Liver (tissue), 8 donors: ENCODE measurements at regions not wholly inside any gene's neighbourhood (a gene's known extent, or its start where the extent isn't known, plus 50 kb on each side); places are given as distances from the start of the nearest gene placed in this dataset.
"Not testable (repeated sequence)": the region's sequence is repeated elsewhere in the genome, so short reads cannot be mapped to it uniquely, and the experiment has no call there.

Source experiments
- DNase-seq: peaks from one replicate; pipeline ENCODE4 v3.0.0-alpha.2; 2017; ENCODE audit warnings: low spot score
- H3K27ac ChIP-seq, 2 donors: one replicate each; pipeline ENCODE4 v1.7.0; 2013; ENCODE audit warnings: inconsistent platforms in 2 of 2, low read length in 2 of 2, control low read depth in 1 of 2, low read depth in 1 of 2, mild to moderate bottlenecking in 1 of 2
- H3K27me3 ChIP-seq, 4 donors: one replicate each; pipeline versions ENCODE4 v1.6.1 to v1.7.0; 2013; ENCODE audit warnings: low read length in 3 of 4, inconsistent platforms in 1 of 4, mild to moderate bottlenecking in 1 of 4, moderate library complexity in 1 of 4; ENCODE audit not compliant: control insufficient read depth in 4 of 4, insufficient read depth in 4 of 4
- H3K36me3 ChIP-seq, 4 donors: one replicate each; pipeline versions ENCODE4 v1.6.1 to v1.7.0; 2013; ENCODE audit warnings: low read length in 3 of 4, mild to moderate bottlenecking in 3 of 4, low read depth in 1 of 4, moderate library complexity in 1 of 4; ENCODE audit not compliant: control insufficient read depth in 4 of 4, insufficient read depth in 3 of 4
- H3K4me1 ChIP-seq, 4 donors: one replicate each; pipeline versions ENCODE4 v1.6.1 to v1.7.0; 2013; ENCODE audit warnings: low read length in 3 of 4, mild to moderate bottlenecking in 3 of 4, moderate library complexity in 1 of 4; ENCODE audit not compliant: control insufficient read depth in 4 of 4, insufficient read depth in 4 of 4
- H3K4me3 ChIP-seq, 3 donors: one replicate each; pipeline versions ENCODE4 v1.6.1 to v1.7.0; 2013; ENCODE audit warnings: low read length in 3 of 3, control low read depth in 1 of 3, low read depth in 1 of 3, mild to moderate bottlenecking in 1 of 3
- H3K9ac ChIP-seq, 2 donors: one replicate each; pipeline ENCODE4 v1.7.0; 2013; ENCODE audit warnings: low read length in 2 of 2, mild to moderate bottlenecking in 2 of 2, moderate library complexity in 2 of 2, control low read depth in 1 of 2, low read depth in 1 of 2
- H3K9me3 ChIP-seq, 4 donors: one replicate each; pipeline versions ENCODE4 v1.6.1 to v1.7.0; 2013; ENCODE audit warnings: low read length in 3 of 4; ENCODE audit not compliant: control insufficient read depth in 4 of 4
- EGR1 ChIP-seq, 2 donors: IDR thresholded peaks; 2 replicates each; pipeline ENCODE4 v1.6.1; 2016 to 2018; ENCODE audit warnings: antibody characterized with exemption in 2 of 2, low read depth in 2 of 2
- FOXA1 ChIP-seq: IDR thresholded peaks from 2 replicates; pipeline ENCODE4 v1.6.1; 2016; ENCODE audit warnings: antibody characterized with exemption
- FOXA2 ChIP-seq: IDR thresholded peaks from 2 replicates; pipeline ENCODE4 v1.6.1; 2016; ENCODE audit warnings: antibody characterized with exemption
- GABPA ChIP-seq, 2 donors: IDR thresholded peaks in 1 of 2; conservative IDR thresholded peaks in 1 of 2; 2 replicates each; pipeline ENCODE4 v1.6.1; 2016; ENCODE audit warnings: antibody characterized with exemption in 2 of 2, mild to moderate bottlenecking in 1 of 2, moderate library complexity in 1 of 2
- HNF4G ChIP-seq: IDR thresholded peaks from 2 replicates; pipeline ENCODE4 v1.6.1; 2016; ENCODE audit warnings: antibody characterized with exemption
- NR2F2 ChIP-seq: IDR thresholded peaks from 2 replicates; pipeline ENCODE4 v1.6.1; 2016; ENCODE audit warnings: antibody characterized with exemption
- RAD21 ChIP-seq, 2 donors: IDR thresholded peaks; 2 replicates each; pipeline ENCODE4 v1.6.1; 2016; ENCODE audit warnings: antibody characterized with exemption in 2 of 2, mild to moderate bottlenecking in 2 of 2
- REST ChIP-seq: IDR thresholded peaks from 2 replicates; pipeline ENCODE4 v1.6.1; 2016; ENCODE audit warnings: antibody characterized with exemption, mild to moderate bottlenecking
- RXRA ChIP-seq, 2 donors: IDR thresholded peaks; 2 replicates each; pipeline ENCODE4 v1.6.1; 2017 to 2018; ENCODE audit warnings: antibody characterized with exemption in 2 of 2, mild to moderate bottlenecking in 1 of 2
- SP1 ChIP-seq: IDR thresholded peaks from 2 replicates; pipeline ENCODE4 v1.6.1; 2018; ENCODE audit warnings: antibody characterized with exemption, mild to moderate bottlenecking
- YY1 ChIP-seq: IDR thresholded peaks from 2 replicates; pipeline ENCODE4 v1.6.1; 2016; ENCODE audit warnings: antibody characterized with exemption, mild to moderate bottlenecking
- WGBS: extraction: QIAGEN DNeasy Blood & Tissue Kit; methylation state at CpG from one replicate; pipeline ENCODE4 v1.1.7; 2013; 5-methylcytosine and 5-hydroxymethylcytosine counted together
- TF ChIP-seq, protein P1 (sequence below): fragments of 150-350 bp; IDR thresholded peaks from 2 replicates; pipeline ENCODE4 v1.5.1; 2017; ENCODE audit warnings: improper control_type of control experiment, low read depth, low read length; ENCODE audit not compliant: missing input control
- TF ChIP-seq, protein P2 (sequence below): IDR thresholded peaks from 2 replicates; pipeline ENCODE4 v1.6.1; 2016; ENCODE audit warnings: antibody characterized with exemption
- TF ChIP-seq, protein P3 (sequence below): IDR thresholded peaks from 2 replicates; pipeline ENCODE4 v1.6.1; 2016; ENCODE audit warnings: antibody characterized with exemption
- donor health status: healthy.
- donor health status: healthy.
- donor health status: healthy.
- donor health status: healthy.
- donor health status: healthy.

- not testable (repeated sequence) for H3K27ac ChIP-seq, H3K9ac ChIP-seq, H3K36me3 ChIP-seq, H3K4me3 ChIP-seq, H3K9me3 ChIP-seq, H3K27me3 ChIP-seq, DNase-seq, H3K4me1 ChIP-seq
- 100% methylated on average over 1 of the region's 1 CpG for WGBS
Observed at GRCh38 chrY:7588176-7588575, 676.6 kb upstream of the AMELY start.

DNA sequence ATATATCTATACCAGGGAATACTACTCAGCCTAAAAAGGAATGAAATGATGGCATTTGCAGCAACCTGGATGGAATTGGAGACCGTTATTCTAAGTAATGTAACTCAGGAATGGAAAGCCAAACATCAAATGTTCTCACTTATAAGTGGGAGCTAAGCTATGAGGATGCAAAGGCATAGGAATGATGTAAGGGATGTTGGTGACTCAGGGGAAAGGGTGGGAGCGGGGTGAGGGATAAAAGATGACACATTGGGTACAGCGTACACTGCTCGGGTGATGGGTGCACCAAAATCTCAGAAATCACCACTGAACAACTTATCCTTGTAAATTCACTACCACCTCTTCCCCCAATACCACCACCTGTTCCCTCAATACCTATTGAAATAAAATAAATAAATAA is 651.0 kb upstream of the AMELY start:
- DNase-seq = no peak
- Histone ChIP-seq H3K27ac (no peak overlapping the region), H3K36me3 (no peaks in the 10 kb centered on the region), H3K27me3 (peaks cover 0 to 2% (median 0%) of the 10 kb centered on the region in 4 donors), H3K9ac (no peak overlapping the region), H3K4me3 (no peak overlapping the region), H3K9me3 (no peaks in the 10 kb centered on the region), H3K4me1 (no peaks in the 10 kb centered on the region)
- 93% methylated on average over 4 of the region's 4 CpGs for WGBS
- TF ChIP-seq FOXA1 (no peak), GABPA (IDR thresholded peaks at IDR 0.05 in 1 of 2, conservative IDR thresholded peaks at IDR 0.05 in 1 of 2) (no peak), FOXA2 (no peak), RXRA (IDR thresholded peaks at IDR 0.05) (no peak), SP1 (no peak), YY1 (no peak), HNF4G (no peak), EGR1 (IDR thresholded peaks at IDR 0.05; ENCODE audit: low read depth in 2 of 2) (no peak), NR2F2 (no peak), RAD21 (IDR thresholded peaks at IDR 0.05) (no peak), REST (no peak)
- TF ChIP-seq, protein P1, sequence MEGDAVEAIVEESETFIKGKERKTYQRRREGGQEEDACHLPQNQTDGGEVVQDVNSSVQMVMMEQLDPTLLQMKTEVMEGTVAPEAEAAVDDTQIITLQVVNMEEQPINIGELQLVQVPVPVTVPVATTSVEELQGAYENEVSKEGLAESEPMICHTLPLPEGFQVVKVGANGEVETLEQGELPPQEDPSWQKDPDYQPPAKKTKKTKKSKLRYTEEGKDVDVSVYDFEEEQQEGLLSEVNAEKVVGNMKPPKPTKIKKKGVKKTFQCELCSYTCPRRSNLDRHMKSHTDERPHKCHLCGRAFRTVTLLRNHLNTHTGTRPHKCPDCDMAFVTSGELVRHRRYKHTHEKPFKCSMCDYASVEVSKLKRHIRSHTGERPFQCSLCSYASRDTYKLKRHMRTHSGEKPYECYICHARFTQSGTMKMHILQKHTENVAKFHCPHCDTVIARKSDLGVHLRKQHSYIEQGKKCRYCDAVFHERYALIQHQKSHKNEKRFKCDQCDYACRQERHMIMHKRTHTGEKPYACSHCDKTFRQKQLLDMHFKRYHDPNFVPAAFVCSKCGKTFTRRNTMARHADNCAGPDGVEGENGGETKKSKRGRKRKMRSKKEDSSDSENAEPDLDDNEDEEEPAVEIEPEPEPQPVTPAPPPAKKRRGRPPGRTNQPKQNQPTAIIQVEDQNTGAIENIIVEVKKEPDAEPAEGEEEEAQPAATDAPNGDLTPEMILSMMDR = no peak
- TF ChIP-seq, protein P2, sequence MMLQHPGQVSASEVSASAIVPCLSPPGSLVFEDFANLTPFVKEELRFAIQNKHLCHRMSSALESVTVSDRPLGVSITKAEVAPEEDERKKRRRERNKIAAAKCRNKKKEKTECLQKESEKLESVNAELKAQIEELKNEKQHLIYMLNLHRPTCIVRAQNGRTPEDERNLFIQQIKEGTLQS = no peak
- TF ChIP-seq, protein P3, sequence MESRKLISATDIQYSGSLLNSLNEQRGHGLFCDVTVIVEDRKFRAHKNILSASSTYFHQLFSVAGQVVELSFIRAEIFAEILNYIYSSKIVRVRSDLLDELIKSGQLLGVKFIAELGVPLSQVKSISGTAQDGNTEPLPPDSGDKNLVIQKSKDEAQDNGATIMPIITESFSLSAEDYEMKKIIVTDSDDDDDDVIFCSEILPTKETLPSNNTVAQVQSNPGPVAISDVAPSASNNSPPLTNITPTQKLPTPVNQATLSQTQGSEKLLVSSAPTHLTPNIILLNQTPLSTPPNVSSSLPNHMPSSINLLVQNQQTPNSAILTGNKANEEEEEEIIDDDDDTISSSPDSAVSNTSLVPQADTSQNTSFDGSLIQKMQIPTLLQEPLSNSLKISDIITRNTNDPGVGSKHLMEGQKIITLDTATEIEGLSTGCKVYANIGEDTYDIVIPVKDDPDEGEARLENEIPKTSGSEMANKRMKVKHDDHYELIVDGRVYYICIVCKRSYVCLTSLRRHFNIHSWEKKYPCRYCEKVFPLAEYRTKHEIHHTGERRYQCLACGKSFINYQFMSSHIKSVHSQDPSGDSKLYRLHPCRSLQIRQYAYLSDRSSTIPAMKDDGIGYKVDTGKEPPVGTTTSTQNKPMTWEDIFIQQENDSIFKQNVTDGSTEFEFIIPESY = no peak
